ENCODE measurements at regions not wholly inside any gene's neighbourhood (a gene's known extent, or its start where the extent isn't known, plus 50 kb on each side); places are given as distances from the start of the nearest gene placed in this dataset.

DNA sequence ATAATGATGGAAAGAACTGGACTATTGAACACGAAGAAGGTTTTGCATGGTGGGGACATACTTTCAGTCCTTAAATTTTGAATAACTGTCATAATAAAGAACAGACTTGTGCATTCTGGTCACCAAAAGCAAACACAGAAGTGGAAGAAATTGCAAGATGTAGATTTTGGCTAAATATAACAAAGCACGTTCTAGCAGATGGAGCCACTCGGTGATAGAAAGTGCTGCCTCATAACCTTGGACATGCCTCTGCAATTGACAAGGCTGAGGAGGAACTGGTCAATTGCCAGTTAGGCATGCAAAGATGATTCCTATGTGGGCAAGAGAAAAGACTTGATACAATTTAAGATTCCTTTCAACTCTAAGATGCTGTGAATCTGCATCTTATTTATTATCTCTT is 244.1 kb upstream of the ZC3H12C start:
- TF ChIP-seq POLR2AphosphoS5 (IDR thresholded peaks at IDR 0.05) (no peak), CTCF (IDR thresholded peaks at IDR 0.05) (no peak), POLR2A (IDR thresholded peaks at IDR 0.05) (no peak)

Measured in prostate gland (tissue), 2 donors.